ENCODE measurements at regions not wholly inside any gene's neighbourhood (a gene's known extent, or its start where the extent isn't known, plus 50 kb on each side); places are given as distances from the start of the nearest gene placed in this dataset.

- no peaks in the 10 kb centered on the region for H3K36me3 ChIP-seq (ENCODE audit: insufficient read depth, low read length)
- H3K9ac ChIP-seq (ENCODE audit: low read depth, low read length): no peak overlapping the region
- 0 out of 2 replicates have a peak, but pooled peaks cover 4% of the 10 kb centered on the region for H3K4me1 ChIP-seq (ENCODE audit: insufficient read depth, low read length)
- H3K9me3 ChIP-seq (ENCODE audit: control insufficient read depth, insufficient read depth, low read length): no peaks in the 10 kb centered on the region
These were observed 163.7 kb upstream of the ZBED5 start for GRCh38 chr11:11021563-11021962.

- H3K9ac ChIP-seq (ENCODE audit: low read depth, low read length): no peak overlapping the region
- no peaks in the 10 kb centered on the region for H3K36me3 ChIP-seq (ENCODE audit: insufficient read depth, low read length)
- 0 out of 2 replicates have a peak, but pooled peaks cover 4% of the 10 kb centered on the region for H3K4me1 ChIP-seq (ENCODE audit: insufficient read depth, low read length)
- no peaks in the 10 kb centered on the region for H3K9me3 ChIP-seq (ENCODE audit: control insufficient read depth, insufficient read depth, low read length)
These were observed 162.9 kb upstream of the ZBED5 start for GRCh38 chr11:11020747-11021149.

GRCh38 chr11:11020219-11020726 is 162.4 kb upstream of the ZBED5 start:
- H3K4me1 ChIP-seq (ENCODE audit: insufficient read depth, low read length): 0 out of 2 replicates have a peak, but pooled peaks cover 4% of the 10 kb centered on the region
- no peaks in the 10 kb centered on the region for H3K36me3 ChIP-seq (ENCODE audit: insufficient read depth, low read length)
- H3K9me3 ChIP-seq (ENCODE audit: control insufficient read depth, insufficient read depth, low read length): no peaks in the 10 kb centered on the region
- no peak overlapping the region for H3K9ac ChIP-seq (ENCODE audit: low read depth, low read length)

DNA sequence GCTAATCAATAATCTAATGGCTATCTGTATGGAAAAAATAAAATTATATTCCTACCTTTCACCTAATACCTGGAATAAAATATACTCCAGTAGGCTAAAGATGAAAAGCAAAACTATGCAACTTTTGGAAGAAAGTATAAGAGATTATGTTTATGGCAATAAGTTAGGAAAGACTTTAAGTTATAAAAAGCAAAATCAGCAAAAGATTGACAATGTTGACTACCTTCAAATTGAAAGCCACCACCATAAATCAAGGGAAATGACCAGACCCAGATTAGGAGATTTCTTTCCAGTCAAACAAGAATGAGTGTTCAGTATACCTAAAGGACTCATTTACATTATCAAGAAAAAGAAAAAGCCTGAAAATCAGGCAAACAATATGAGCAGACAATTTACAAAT is 159.1 kb upstream of the ZBED5 start:
- Histone ChIP-seq H3K9me3 (ENCODE audit: control insufficient read depth, insufficient read depth, low read length) (no peaks in the 10 kb centered on the region), H3K4me1 (ENCODE audit: insufficient read depth, low read length) (0 out of 2 replicates have a peak, but pooled peaks cover 4% of the 10 kb centered on the region), H3K9ac (ENCODE audit: low read depth, low read length) (no peak overlapping the region), H3K36me3 (ENCODE audit: insufficient read depth, low read length) (no peaks in the 10 kb centered on the region)

GRCh38 chr11:11016068-11016467 is 158.2 kb upstream of the ZBED5 start:
- no peak overlapping the region for H3K9ac ChIP-seq (ENCODE audit: low read depth, low read length)
- peaks cover 6% of the 10 kb centered on the region; the same call in 1 of the 2 replicates for H3K4me1 ChIP-seq (ENCODE audit: insufficient read depth, low read length)
- H3K36me3 ChIP-seq (ENCODE audit: insufficient read depth, low read length): no peaks in the 10 kb centered on the region
- H3K9me3 ChIP-seq (ENCODE audit: control insufficient read depth, insufficient read depth, low read length): no peaks in the 10 kb centered on the region

GRCh38 chr11:11011617-11012016 is 153.8 kb upstream of the ZBED5 start:
- Histone ChIP-seq H3K9ac (ENCODE audit: low read depth, low read length) (no peak overlapping the region), H3K4me1 (ENCODE audit: insufficient read depth, low read length) (peaks cover 12% of the 10 kb centered on the region; the same call in 1 of the 2 replicates), H3K36me3 (ENCODE audit: insufficient read depth, low read length) (no peaks in the 10 kb centered on the region), H3K9me3 (ENCODE audit: control insufficient read depth, insufficient read depth, low read length) (no peaks in the 10 kb centered on the region)

- Histone ChIP-seq H3K4me1 (ENCODE audit: insufficient read depth, low read length) (peaks cover 12% of the 10 kb centered on the region; the same call in 1 of the 2 replicates), H3K9me3 (ENCODE audit: control insufficient read depth, insufficient read depth, low read length) (no peaks in the 10 kb centered on the region; the same call in 1 of the 2 replicates), H3K9ac (ENCODE audit: low read depth, low read length) (no peak overlapping the region), H3K36me3 (ENCODE audit: insufficient read depth, low read length) (no peaks in the 10 kb centered on the region)
These were observed 152.8 kb upstream of the ZBED5 start for GRCh38 chr11:11010624-11011127.

GRCh38 chr11:11009179-11009578 is 151.3 kb upstream of the ZBED5 start:
- H3K4me1 ChIP-seq (ENCODE audit: insufficient read depth, low read length): peaks cover 12% of the 10 kb centered on the region; the same call in 1 of the 2 replicates
- H3K36me3 ChIP-seq (ENCODE audit: insufficient read depth, low read length): no peaks in the 10 kb centered on the region
- no peak overlapping the region for H3K9ac ChIP-seq (ENCODE audit: low read depth, low read length)
- no peaks in the 10 kb centered on the region; the same call in 1 of the 2 replicates for H3K9me3 ChIP-seq (ENCODE audit: control insufficient read depth, insufficient read depth, low read length)

DNA sequence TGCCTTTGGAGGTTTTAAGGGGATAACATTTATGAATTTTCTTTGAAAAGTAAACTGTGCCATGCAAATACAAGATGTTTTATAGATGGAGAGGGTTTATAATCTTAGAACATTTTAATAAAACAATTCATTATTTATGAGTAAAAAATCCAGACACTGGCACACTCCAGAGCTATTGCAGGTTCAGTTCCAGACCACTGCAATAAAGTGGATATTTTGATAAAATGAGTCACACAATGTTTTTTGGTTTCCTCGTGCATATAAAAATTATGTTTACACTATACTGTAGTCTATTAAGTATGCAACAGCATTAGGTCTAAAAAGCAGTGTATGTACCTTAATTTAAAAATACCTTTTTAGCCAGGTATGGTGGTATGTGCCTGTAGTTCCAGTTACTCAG is 146.2 kb upstream of the ZBED5 start:
- no peak overlapping the region for H3K9ac ChIP-seq (ENCODE audit: low read depth, low read length)
- H3K9me3 ChIP-seq (ENCODE audit: control insufficient read depth, insufficient read depth, low read length): no peaks in the 10 kb centered on the region; the same call in 1 of the 2 replicates
- H3K4me1 ChIP-seq (ENCODE audit: insufficient read depth, low read length): no peaks in the 10 kb centered on the region
- no peaks in the 10 kb centered on the region for H3K36me3 ChIP-seq (ENCODE audit: insufficient read depth, low read length)

DNA sequence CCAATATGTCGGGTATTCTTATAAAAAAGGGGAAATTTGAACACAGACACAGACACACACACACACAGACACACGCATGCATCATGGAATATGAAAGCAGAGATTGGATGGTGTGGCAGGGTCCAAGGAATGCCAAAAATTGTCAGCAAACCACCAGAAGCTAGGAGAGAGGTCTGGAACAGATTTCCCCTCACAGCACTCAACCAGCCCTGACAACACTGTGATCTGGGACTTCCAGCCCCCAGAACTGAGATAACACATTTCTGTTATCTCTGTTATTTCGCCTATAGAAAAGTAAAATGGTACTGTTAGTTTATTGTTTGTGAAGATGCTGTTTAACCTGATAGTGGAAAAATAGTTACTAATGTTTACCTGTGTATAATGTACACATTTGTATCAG is 145.4 kb upstream of the ZBED5 start:
- Histone ChIP-seq H3K4me1 (ENCODE audit: insufficient read depth, low read length) (no peaks in the 10 kb centered on the region), H3K36me3 (ENCODE audit: insufficient read depth, low read length) (no peaks in the 10 kb centered on the region), H3K9ac (ENCODE audit: low read depth, low read length) (no peak overlapping the region), H3K9me3 (ENCODE audit: control insufficient read depth, insufficient read depth, low read length) (no peaks in the 10 kb centered on the region; the same call in 1 of the 2 replicates)

- H3K9ac ChIP-seq (ENCODE audit: low read depth, low read length): no peak overlapping the region
- no peaks in the 10 kb centered on the region for H3K4me1 ChIP-seq (ENCODE audit: insufficient read depth, low read length)
- H3K9me3 ChIP-seq (ENCODE audit: control insufficient read depth, insufficient read depth, low read length): no peaks in the 10 kb centered on the region; the same call in 1 of the 2 replicates
- H3K36me3 ChIP-seq (ENCODE audit: insufficient read depth, low read length): no peaks in the 10 kb centered on the region
These were observed 142.9 kb upstream of the ZBED5 start for GRCh38 chr11:11000579-11001283.

- Histone ChIP-seq H3K4me1 (ENCODE audit: insufficient read depth, low read length) (no peaks in the 10 kb centered on the region), H3K36me3 (ENCODE audit: insufficient read depth, low read length) (no peaks in the 10 kb centered on the region), H3K9me3 (ENCODE audit: control insufficient read depth, insufficient read depth, low read length) (no peaks in the 10 kb centered on the region), H3K9ac (ENCODE audit: low read depth, low read length) (no peak overlapping the region)
These were observed 140.8 kb upstream of the ZBED5 start for GRCh38 chr11:10998674-10999073.

- Histone ChIP-seq H3K4me1 (ENCODE audit: insufficient read depth, low read length) (no peaks in the 10 kb centered on the region), H3K9me3 (ENCODE audit: control insufficient read depth, insufficient read depth, low read length) (no peaks in the 10 kb centered on the region), H3K36me3 (ENCODE audit: insufficient read depth, low read length) (no peaks in the 10 kb centered on the region), H3K9ac (ENCODE audit: low read depth, low read length) (no peak overlapping the region)
These were observed 138.8 kb upstream of the ZBED5 start for GRCh38 chr11:10996678-10997077.

DNA sequence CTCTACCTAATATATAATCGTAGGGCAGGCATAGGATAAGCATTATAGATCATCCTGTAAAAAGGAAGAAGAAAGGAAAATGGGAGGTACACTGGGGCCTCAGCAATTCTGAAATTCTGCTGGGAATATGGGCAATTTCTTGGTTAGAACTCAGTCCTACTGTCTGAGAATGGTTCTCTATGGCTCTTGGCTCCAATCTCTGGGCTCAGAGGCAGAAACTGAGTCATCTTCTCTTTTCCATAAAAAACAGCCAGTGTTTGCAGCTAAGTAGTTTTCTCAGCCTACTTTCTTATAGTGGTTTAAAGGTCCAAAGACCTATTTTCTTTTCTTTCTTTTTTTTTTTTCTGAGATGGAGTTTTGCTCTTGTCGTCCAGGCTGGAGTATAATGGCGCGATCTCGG is 135.8 kb upstream of the ZBED5 start:
- Histone ChIP-seq H3K36me3 (ENCODE audit: insufficient read depth, low read length) (no peaks in the 10 kb centered on the region), H3K9me3 (ENCODE audit: control insufficient read depth, insufficient read depth, low read length) (no peaks in the 10 kb centered on the region), H3K9ac (ENCODE audit: low read depth, low read length) (no peak overlapping the region), H3K4me1 (ENCODE audit: insufficient read depth, low read length) (no peaks in the 10 kb centered on the region)

GRCh38 chr11:10993186-10993585 is 135.3 kb upstream of the ZBED5 start:
- Histone ChIP-seq H3K9me3 (ENCODE audit: control insufficient read depth, insufficient read depth, low read length) (no peaks in the 10 kb centered on the region), H3K4me1 (ENCODE audit: insufficient read depth, low read length) (no peaks in the 10 kb centered on the region), H3K9ac (ENCODE audit: low read depth, low read length) (no peak overlapping the region), H3K36me3 (ENCODE audit: insufficient read depth, low read length) (no peaks in the 10 kb centered on the region)
